ENCODE measurements at regions not wholly inside any gene's neighbourhood (a gene's known extent, or its start where the extent isn't known, plus 50 kb on each side); places are given as distances from the start of the nearest gene placed in this dataset.

- no peak for TF ChIP-seq CTCF (IDR thresholded peaks at IDR 0.05 in 8 of 11, conservative IDR thresholded peaks at IDR 0.05 in 3 of 11)
- TF ChIP-seq POLR2AphosphoS5 (IDR thresholded peaks at IDR 0.05), result no peak
- no peak for TF ChIP-seq POLR2A (IDR thresholded peaks at IDR 0.05)
These were observed 290.2 kb upstream of the SEMA6A start for GRCh38 chr5:116864838-116865190.

All from spleen (tissue), 7 donors.